Thyroid gland (tissue), 4 donors: ENCODE measurements at regions not wholly inside any gene's neighbourhood (a gene's known extent, or its start where the extent isn't known, plus 50 kb on each side); places are given as distances from the start of the nearest gene placed in this dataset.

Experiments
- POLR2A ChIP-seq, 2 donors: fragments of 450-650 bp; IDR thresholded peaks; one replicate each; pipeline ENCODE4 v1.6.1; 2017; ENCODE audit warnings: antibody characterized with exemption in 2 of 2, mild to moderate bottlenecking in 2 of 2, moderate library complexity in 1 of 2
- TF ChIP-seq, protein P1 (sequence below), 6 experiments: fragments of 200-600 bp in 3 of 6; fragments of 450-650 bp in 3 of 6; sonication (generic) in 3 of 6; IDR thresholded peaks; one replicate each; pipeline ENCODE4 v1.5.1; 2016 to 2019; ENCODE audit warnings: antibody characterized with exemption in 6 of 6, mild to moderate bottlenecking in 2 of 6, inconsistent platforms in 1 of 6, moderate library complexity in 1 of 6

DNA sequence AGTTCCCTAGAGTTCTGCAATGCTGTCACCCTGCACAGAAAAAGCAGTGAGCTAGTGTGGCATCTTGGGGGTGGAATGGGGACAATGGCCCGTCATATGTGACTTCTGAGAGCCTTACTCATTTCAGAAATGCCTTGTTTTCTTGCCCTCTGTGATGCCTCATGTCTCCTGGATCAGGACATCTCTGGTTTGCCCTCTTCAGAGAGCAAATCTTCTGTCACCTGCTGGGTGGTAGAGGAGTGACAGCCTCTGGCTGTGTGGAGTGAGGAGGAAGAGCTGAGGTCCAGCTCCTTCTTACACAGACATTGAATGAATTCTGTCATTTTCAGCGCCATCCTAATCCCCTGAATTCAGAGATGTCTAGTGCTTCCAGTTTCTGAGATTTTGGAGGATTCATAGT lies 55.6 kb upstream of the PHLPP1 start:
- TF ChIP-seq, protein P1, sequence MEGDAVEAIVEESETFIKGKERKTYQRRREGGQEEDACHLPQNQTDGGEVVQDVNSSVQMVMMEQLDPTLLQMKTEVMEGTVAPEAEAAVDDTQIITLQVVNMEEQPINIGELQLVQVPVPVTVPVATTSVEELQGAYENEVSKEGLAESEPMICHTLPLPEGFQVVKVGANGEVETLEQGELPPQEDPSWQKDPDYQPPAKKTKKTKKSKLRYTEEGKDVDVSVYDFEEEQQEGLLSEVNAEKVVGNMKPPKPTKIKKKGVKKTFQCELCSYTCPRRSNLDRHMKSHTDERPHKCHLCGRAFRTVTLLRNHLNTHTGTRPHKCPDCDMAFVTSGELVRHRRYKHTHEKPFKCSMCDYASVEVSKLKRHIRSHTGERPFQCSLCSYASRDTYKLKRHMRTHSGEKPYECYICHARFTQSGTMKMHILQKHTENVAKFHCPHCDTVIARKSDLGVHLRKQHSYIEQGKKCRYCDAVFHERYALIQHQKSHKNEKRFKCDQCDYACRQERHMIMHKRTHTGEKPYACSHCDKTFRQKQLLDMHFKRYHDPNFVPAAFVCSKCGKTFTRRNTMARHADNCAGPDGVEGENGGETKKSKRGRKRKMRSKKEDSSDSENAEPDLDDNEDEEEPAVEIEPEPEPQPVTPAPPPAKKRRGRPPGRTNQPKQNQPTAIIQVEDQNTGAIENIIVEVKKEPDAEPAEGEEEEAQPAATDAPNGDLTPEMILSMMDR (IDR thresholded peaks at IDR 0.05) = no peak
- no peak for TF ChIP-seq POLR2A (IDR thresholded peaks at IDR 0.05)
